H1 (cell line): ENCODE measurements at regions not wholly inside any gene's neighbourhood (a gene's known extent, or its start where the extent isn't known, plus 50 kb on each side); places are given as distances from the start of the nearest gene placed in this dataset.

ENCODE experiments used
- CTCF ChIA-PET: fragments of 300-600 bp; sonication (Branson Sonifier 250); formaldehyde crosslinking; loops from one replicate; lab custom pipeline; 2021; ENCODE audit not compliant: partially characterized antibody; lab: Charles Lee
- POLR2A ChIA-PET: fragments of 300-600 bp; sonication (Branson Sonifier 250); formaldehyde crosslinking; loops from one replicate; lab custom pipeline; 2021; ENCODE audit warnings: inconsistent platforms; ENCODE audit not compliant: partially characterized antibody; lab: Charles Lee
- DNase-seq, 2 experiments: peaks; one replicate each; pipeline versions ENCODE4 v3.0.0 to v3.0.0-alpha.2; 2010 to 2022; ENCODE audit warnings: low spot score in 2 of 2, low read depth in 1 of 2, mixed read lengths in 1 of 2
- FAIRE-seq: peaks from 2 replicates; lab custom pipeline; 2011; peaks lifted over from hg19 to GRCh38; lab: Jason Lieb, UNC
- H2AFZ ChIP-seq: 2 replicates; pipeline ENCODE4 v1.8.1; 2012; ENCODE audit warnings: low read length, inconsistent platforms
- H2AK5ac ChIP-seq: 2 replicates; pipeline ENCODE4 v1.6.1; 2013; ENCODE audit warnings: low read depth, low read length
- H2BK120ac ChIP-seq: replicated peaks from 2 replicates; pipeline ENCODE3; 2013; ENCODE audit warnings: low read depth, low read length, inconsistent platforms
- H2BK12ac ChIP-seq: 2 replicates; pipeline ENCODE4 v1.6.1; 2013; ENCODE audit warnings: low read depth, low read length
- H2BK15ac ChIP-seq: 2 replicates; pipeline ENCODE4 v1.6.1; 2013; ENCODE audit warnings: low read length
- H2BK20ac ChIP-seq: 2 replicates; pipeline ENCODE4 v1.6.1; 2013; ENCODE audit warnings: low read length
- H2BK5ac ChIP-seq: 2 replicates; pipeline ENCODE4 v1.6.1; 2013; ENCODE audit warnings: low read depth, low read length
- H3K14ac ChIP-seq: 2 replicates; pipeline ENCODE4 v1.6.1; 2013; ENCODE audit warnings: inconsistent platforms; ENCODE audit not compliant: insufficient read length
- H3K18ac ChIP-seq: 2 replicates; pipeline ENCODE4 v1.6.1; 2013; ENCODE audit warnings: low read length; ENCODE audit errors: extremely low read depth
- H3K23ac ChIP-seq: 2 replicates; pipeline ENCODE4 v1.6.1; 2013; ENCODE audit warnings: inconsistent platforms; ENCODE audit not compliant: insufficient read length
- H3K23me2 ChIP-seq: 2 replicates; pipeline ENCODE4 v1.6.1; 2013; ENCODE audit warnings: low read depth, low read length
- H3K27ac ChIP-seq: 2 replicates; pipeline ENCODE4 v1.6.1; 2011; ENCODE audit warnings: low read depth, low read length, inconsistent platforms
- H3K27me3 ChIP-seq, 4 experiments: replicated peaks in 1 of 4; 1 replicate in 1 of 4; 2 replicates in 3 of 4; pipeline versions ENCODE4 v1.6.1 to v1.8.1; 2011 to 2013; ENCODE audit warnings: low read length in 3 of 4, mild to moderate bottlenecking in 3 of 4, inconsistent platforms in 2 of 4, mixed read lengths in 2 of 4, moderate library complexity in 1 of 4; ENCODE audit not compliant: control insufficient read depth in 3 of 4, insufficient read depth in 3 of 4; ENCODE audit errors: extremely low read depth in 1 of 4
- H3K36me3 ChIP-seq, 4 experiments: 2 replicates each; pipeline versions ENCODE4 v1.6.1 to v1.8.1; 2011 to 2013; ENCODE audit warnings: mild to moderate bottlenecking in 4 of 4, low read length in 3 of 4, moderate library complexity in 2 of 4, control low read depth in 1 of 4, inconsistent platforms in 1 of 4; ENCODE audit not compliant: insufficient read depth in 4 of 4, control insufficient read depth in 2 of 4
- H3K4ac ChIP-seq: replicated peaks from 2 replicates; pipeline ENCODE3; 2013; ENCODE audit warnings: low read length, low read depth, mixed read lengths, inconsistent platforms; ENCODE audit not compliant: insufficient read length
- H3K4me1 ChIP-seq, 4 experiments: replicated peaks in 1 of 4; 1 replicate in 1 of 4; 2 replicates in 3 of 4; pipeline versions ENCODE4 v1.6.1 to v1.8.1; 2011 to 2013; ENCODE audit warnings: low read length in 3 of 4, inconsistent platforms in 2 of 4, mixed read lengths in 1 of 4; ENCODE audit not compliant: insufficient read depth in 4 of 4, control insufficient read depth in 3 of 4
- H3K4me2 ChIP-seq, 2 experiments: 2 replicates each; pipeline versions ENCODE4 v1.6.1 to v1.8.1; 2011 to 2013; ENCODE audit warnings: low read depth in 2 of 2, low read length in 2 of 2, control low read depth in 1 of 2, inconsistent platforms in 1 of 2, mild to moderate bottlenecking in 1 of 2; ENCODE audit not compliant: insufficient read depth in 1 of 2
- H3K4me3 ChIP-seq, 4 experiments: fragments of 200-600, 300-600 bp in 1 of 4; sonication (generic), shearing (Covaris generic), sonication (Bioruptor Twin) in 1 of 4; 2 replicates each; pipeline versions ENCODE4 v1.5.1 to v1.8.1; 2011 to 2016; ENCODE audit warnings: low read length in 4 of 4, low read depth in 3 of 4, control low read depth in 2 of 4, inconsistent platforms in 2 of 4, mild to moderate bottlenecking in 2 of 4, mixed read lengths in 1 of 4, moderate library complexity in 1 of 4; ENCODE audit not compliant: insufficient read depth in 2 of 4; ENCODE audit errors: extremely low read depth in 1 of 4
- H3K56ac ChIP-seq: replicated peaks from 2 replicates; pipeline ENCODE3; 2013; ENCODE audit warnings: low read depth, mild to moderate bottlenecking, mixed read lengths, low read length, inconsistent platforms; ENCODE audit not compliant: insufficient read length
- H3K79me1 ChIP-seq: 2 replicates; pipeline ENCODE4 v1.6.1; 2013; ENCODE audit warnings: low read depth, low read length, control low read depth
- H3K79me2 ChIP-seq, 2 experiments: 2 replicates each; pipeline versions ENCODE4 v1.6.1 to v1.8.1; 2012 to 2013; ENCODE audit warnings: low read length in 2 of 2, mild to moderate bottlenecking in 2 of 2, inconsistent platforms in 1 of 2; ENCODE audit not compliant: insufficient read depth in 2 of 2, control insufficient read depth in 1 of 2
- H3K9ac ChIP-seq, 4 experiments: replicated peaks in 1 of 4; 1 replicate in 1 of 4; 2 replicates in 3 of 4; pipeline versions ENCODE4 v1.6.1 to v1.8.1; 2011 to 2013; ENCODE audit warnings: low read depth in 3 of 4, low read length in 3 of 4, control low read depth in 2 of 4, mild to moderate bottlenecking in 2 of 4, moderate library complexity in 2 of 4, inconsistent platforms in 1 of 4; ENCODE audit errors: extremely low read depth in 1 of 4
- H3K9me3 ChIP-seq, 2 experiments: 2 replicates each; pipeline versions ENCODE4 v1.6.1 to v1.8.1; 2012 to 2013; ENCODE audit warnings: mild to moderate bottlenecking in 2 of 2, moderate library complexity in 2 of 2, control low read depth in 1 of 2, inconsistent platforms in 1 of 2, low read depth in 1 of 2, low read length in 1 of 2, mixed read lengths in 1 of 2; ENCODE audit not compliant: insufficient read depth in 2 of 2
- H4K20me1 ChIP-seq, 2 experiments: replicated peaks in 1 of 2; 2 replicates each; pipeline versions ENCODE3 to v1.8.1; 2011 to 2013; ENCODE audit warnings: inconsistent platforms in 2 of 2, low read length in 2 of 2, mild to moderate bottlenecking in 1 of 2; ENCODE audit not compliant: insufficient read depth in 2 of 2, control insufficient read depth in 1 of 2
- H4K5ac ChIP-seq: 2 replicates; pipeline ENCODE4 v1.6.1; 2013; ENCODE audit warnings: low read length, low read depth, mixed read lengths, inconsistent platforms; ENCODE audit not compliant: insufficient read length
- H4K8ac ChIP-seq: 2 replicates; pipeline ENCODE4 v1.8.0; 2013; ENCODE audit warnings: mild to moderate bottlenecking, moderate library complexity, low read length, inconsistent platforms; ENCODE audit not compliant: insufficient read depth; ENCODE audit errors: extremely low read depth
- H4K91ac ChIP-seq: replicated peaks from 2 replicates; pipeline ENCODE3; 2013; ENCODE audit warnings: low read length, mixed read lengths, inconsistent platforms; ENCODE audit not compliant: insufficient read length
- BACH1 ChIP-seq: IDR thresholded peaks from 2 replicates; pipeline ENCODE4 v1.6.1; 2012; ENCODE audit warnings: low read length, improper control_type of control experiment
- E2F6 ChIP-seq: IDR thresholded peaks from 2 replicates; pipeline ENCODE4 v1.6.1; 2012; ENCODE audit warnings: inconsistent platforms
- GABPA ChIP-seq: IDR thresholded peaks from 2 replicates; pipeline ENCODE4 v1.6.1; 2011; ENCODE audit warnings: mild to moderate bottlenecking, low read length, moderate library complexity, borderline replicate concordance; ENCODE audit not compliant: insufficient read depth
- JUN ChIP-seq: IDR thresholded peaks from 2 replicates; pipeline ENCODE4 v1.6.1; 2011; ENCODE audit warnings: low read depth, mild to moderate bottlenecking, improper control_type of control experiment, low read length
- KDM4A ChIP-seq: IDR thresholded peaks from one replicate; pipeline ENCODE4 v1.7.1; 2012; ENCODE audit warnings: low read depth, mild to moderate bottlenecking, moderate library complexity, low read length, inconsistent platforms; ENCODE audit not compliant: severe bottlenecking
- MAX ChIP-seq: IDR thresholded peaks from 2 replicates; pipeline ENCODE4 v1.6.1; 2012; ENCODE audit warnings: inconsistent platforms
- POLR2A ChIP-seq, 2 experiments: IDR thresholded peaks; 1 replicate in 1 of 2; 2 replicates in 1 of 2; pipeline ENCODE4 v1.6.1; 2011; ENCODE audit warnings: low read depth in 2 of 2, low read length in 2 of 2, mild to moderate bottlenecking in 2 of 2; ENCODE audit errors: control extremely low read depth in 1 of 2
- POLR2AphosphoS5 ChIP-seq: IDR thresholded peaks from 2 replicates; pipeline ENCODE4 v1.6.1; 2011; ENCODE audit warnings: low read depth, low read length
- SRF ChIP-seq: IDR thresholded peaks from 2 replicates; pipeline ENCODE4 v1.6.1; 2011; ENCODE audit warnings: mild to moderate bottlenecking, low read depth, low read length, moderate library complexity
- TAF1 ChIP-seq: IDR thresholded peaks from 2 replicates; pipeline ENCODE4 v1.6.1; 2011; ENCODE audit warnings: mild to moderate bottlenecking, low read depth, low read length
- WGBS, 2 experiments: shearing (Covaris generic) in 1 of 2; methylation state at CpG; one replicate each; pipeline versions ENCODE4 v1.1.6 to v1.1.7; 2013 to 2015; ENCODE audit warnings: low lambda C conversion rate in 2 of 2, mixed read lengths in 2 of 2, inconsistent platforms in 1 of 2, low coverage in 1 of 2, missing lambda C conversion rate in 1 of 2; ENCODE audit not compliant: insufficient replicate concordance in 2 of 2, insufficient coverage in 1 of 2, insufficient read length in 1 of 2; ENCODE audit errors: extremely low coverage in 1 of 2, missing lambda C conversion rate in 1 of 2; 5-methylcytosine and 5-hydroxymethylcytosine counted together

- Histone ChIP-seq H2BK12ac (no peak overlapping the region), H4K91ac (no peak overlapping the region), H3K36me3 (no peaks in the 10 kb centered on the region), H3K9me3 (no peaks in the 10 kb centered on the region), H3K23ac (no peak overlapping the region), H2BK5ac (no peak overlapping the region), H3K14ac (no peak overlapping the region), H3K4me2 (no peak overlapping the region), H3K9ac (no peak overlapping the region), H3K79me2 (no peaks in the 10 kb centered on the region), H2AK5ac (no peak overlapping the region), H3K56ac (no peak overlapping the region), H3K27me3 (no peaks in the 10 kb centered on the region), H4K5ac (no peak overlapping the region), H2AFZ (peak overlapping the region; percentile 57; the same call in 1 of the 2 replicates), H2BK20ac (no peak overlapping the region), H2BK15ac (no peak overlapping the region), H3K27ac (no peak overlapping the region), H3K4ac (no peak overlapping the region), H3K23me2 (no peaks in the 10 kb centered on the region), H4K20me1 (no peaks in the 10 kb centered on the region), H4K8ac (no peak overlapping the region), H3K79me1 (no peaks in the 10 kb centered on the region), H2BK120ac (no peak overlapping the region)
- WGBS, 2 experiments: 84% methylated on average over 6 of the region's 6 CpGs; no CpG with 5 or more reads in 1 of the 2 experiments
- CTCF ChIA-PET: no interaction called here
- no peak for FAIRE-seq
- DNase-seq: no peak
- POLR2A ChIA-PET: no interaction called here
- TF ChIP-seq KDM4A (no peak), POLR2AphosphoS5 (no peak), JUN (no peak), MAX (no peak), POLR2A (IDR thresholded peaks at IDR 0.05; ENCODE audit: control extremely low read depth in 1 of 2, low read depth in 2 of 2, low read length in 2 of 2) (no peak), GABPA (no peak), TAF1 (no peak), BACH1 (no peak), E2F6 (no peak), SRF (no peak)
- TF ChIP-seq, all 59 proteins: peak for 0
- Histone ChIP-seq H3K4me1 (no peaks in the 10 kb centered on the region), H3K4me3 (no peak overlapping the region), H3K18ac (no peak overlapping the region)
Measured at GRCh38 chr6:164859816-164860215, 449.6 kb downstream of the C6orf118 start.
